ENCODE measurements at regions not wholly inside any gene's neighbourhood (a gene's known extent, or its start where the extent isn't known, plus 50 kb on each side); places are given as distances from the start of the nearest gene placed in this dataset.
"Not testable (repeated sequence)": the region's sequence is repeated elsewhere in the genome, so short reads cannot be mapped to it uniquely, and the experiment has no call there.

DNA sequence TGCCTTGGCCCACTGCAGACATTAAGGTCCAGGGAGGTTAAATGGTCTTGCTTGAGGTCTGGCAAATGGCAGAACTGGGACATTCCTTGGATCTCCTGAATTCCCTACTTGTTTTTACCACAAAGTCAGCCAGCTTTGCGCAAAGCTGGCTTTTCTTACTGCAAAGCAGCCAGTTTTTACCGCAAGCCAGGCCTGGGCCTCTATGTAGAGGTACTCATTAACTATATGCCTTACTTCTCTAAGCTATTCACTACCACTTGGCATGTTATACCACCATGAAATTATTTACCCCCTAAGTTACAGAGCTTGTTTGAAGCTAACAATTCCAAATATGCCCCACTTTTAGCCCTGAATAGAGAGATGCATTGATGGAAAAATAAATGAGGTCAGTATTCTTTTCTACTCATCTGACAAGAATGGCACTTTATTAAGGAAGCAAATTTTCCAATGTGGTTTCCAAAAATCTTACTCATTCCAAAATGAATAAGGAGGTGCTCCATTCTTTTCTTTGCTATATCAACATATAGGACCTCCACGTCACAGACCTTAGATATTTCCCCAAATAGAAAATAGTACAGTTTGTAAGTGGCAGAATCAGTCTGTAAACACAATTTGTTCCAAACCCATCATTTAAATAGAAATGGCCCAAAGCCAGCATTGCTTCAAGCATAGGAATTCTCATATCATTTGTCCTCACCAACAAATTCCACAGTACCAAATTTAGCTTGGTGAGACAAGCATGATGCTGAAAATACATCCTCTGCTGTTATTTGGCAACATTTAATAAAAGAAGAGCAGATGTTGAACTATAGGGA lies 143.9 kb upstream of the TSC22D1 start:
- Mint-ChIP-seq H3K4me1 (no peaks in the 10 kb centered on the region), H3K27ac (no peak overlapping the region), H3K9me3 (no peaks in the 10 kb centered on the region), H3K27me3 (peaks cover 7% of the 10 kb centered on the region), H3K4me3 (no peak overlapping the region), H3K36me3 (ENCODE audit: low read depth) (no peaks in the 10 kb centered on the region)
- no peak for ATAC-seq
- DNase-seq = no peak

DNA sequence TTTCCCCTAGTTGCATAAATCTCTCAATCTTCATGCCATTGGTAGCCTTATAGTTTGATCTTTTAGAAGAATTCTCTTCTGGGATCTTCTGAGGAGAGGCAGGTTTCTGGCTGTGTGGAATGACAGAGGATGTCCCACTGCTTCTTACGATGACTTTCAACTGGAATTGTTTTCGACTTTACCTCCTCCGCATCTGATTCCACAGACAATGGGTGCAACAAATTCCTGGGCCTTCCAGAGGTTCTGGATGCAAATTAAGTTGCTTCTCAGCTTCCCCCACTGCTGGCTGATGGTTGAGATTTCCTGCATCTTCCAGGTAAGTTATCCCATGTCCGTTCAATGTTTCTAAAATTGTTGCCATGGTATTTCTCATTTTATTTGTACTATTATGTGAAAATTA lies 142.3 kb upstream of the TSC22D1 start:
- Mint-ChIP-seq H3K4me3 (no peak overlapping the region), H3K27ac (no peak overlapping the region), H3K36me3 (ENCODE audit: low read depth) (no peaks in the 10 kb centered on the region), H3K4me1 (peaks cover 3% of the 10 kb centered on the region), H3K27me3 (peaks cover 2% of the 10 kb centered on the region), H3K9me3 (no peaks in the 10 kb centered on the region)
- no peak for DNase-seq
- ATAC-seq = no peak

DNA sequence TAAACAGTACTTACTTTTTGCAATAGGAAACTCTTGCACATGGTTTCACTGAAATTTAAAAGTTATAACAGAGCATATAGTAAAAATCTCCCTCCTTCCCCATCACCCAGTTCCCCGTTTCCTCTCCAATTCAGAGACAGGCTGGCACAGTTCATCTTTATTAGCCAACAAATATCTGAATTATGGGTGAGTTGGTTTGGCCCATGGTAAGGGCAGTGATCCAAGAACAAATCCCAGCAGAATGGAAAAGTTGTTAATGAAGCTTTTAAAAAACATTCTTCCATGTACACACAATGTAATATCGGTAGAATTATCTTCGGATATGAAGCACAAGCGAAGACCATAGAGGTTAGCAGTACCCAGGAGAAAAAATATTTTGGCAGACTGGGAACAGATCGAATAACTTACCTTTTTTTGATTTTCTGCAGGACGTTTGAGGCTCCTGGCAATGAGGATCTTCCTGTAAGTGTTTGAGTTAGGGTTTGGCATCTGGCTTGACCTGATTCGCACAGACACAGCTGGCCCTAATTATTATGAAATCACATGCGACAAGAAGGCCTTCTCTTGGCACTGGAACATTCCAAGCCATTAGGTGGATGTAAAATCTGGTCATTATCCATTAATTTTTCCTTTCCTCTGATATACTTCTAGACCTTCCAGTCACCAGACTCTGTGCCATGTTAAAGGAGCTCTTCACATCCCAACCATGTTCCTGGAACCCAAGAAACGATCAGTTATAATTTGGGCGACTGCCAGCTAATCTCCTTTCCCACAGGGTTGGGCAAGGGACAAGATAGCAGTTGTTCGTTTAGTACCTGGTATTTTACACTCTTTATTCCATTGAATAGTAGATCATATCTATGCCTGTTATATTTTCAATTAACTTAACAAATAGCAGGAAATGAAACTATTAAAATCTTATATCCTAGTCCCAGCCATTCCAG lies 139.4 kb upstream of the TSC22D1 start:
- Mint-ChIP-seq H3K27ac (no peak overlapping the region), H3K4me1 (peaks cover 17% of the 10 kb centered on the region), H3K27me3 (peaks cover 5% of the 10 kb centered on the region), H3K9me3 (no peaks in the 10 kb centered on the region), H3K36me3 (ENCODE audit: low read depth) (no peaks in the 10 kb centered on the region), H3K4me3 (no peak overlapping the region)
- no peak for ATAC-seq
- no peak for DNase-seq

DNA sequence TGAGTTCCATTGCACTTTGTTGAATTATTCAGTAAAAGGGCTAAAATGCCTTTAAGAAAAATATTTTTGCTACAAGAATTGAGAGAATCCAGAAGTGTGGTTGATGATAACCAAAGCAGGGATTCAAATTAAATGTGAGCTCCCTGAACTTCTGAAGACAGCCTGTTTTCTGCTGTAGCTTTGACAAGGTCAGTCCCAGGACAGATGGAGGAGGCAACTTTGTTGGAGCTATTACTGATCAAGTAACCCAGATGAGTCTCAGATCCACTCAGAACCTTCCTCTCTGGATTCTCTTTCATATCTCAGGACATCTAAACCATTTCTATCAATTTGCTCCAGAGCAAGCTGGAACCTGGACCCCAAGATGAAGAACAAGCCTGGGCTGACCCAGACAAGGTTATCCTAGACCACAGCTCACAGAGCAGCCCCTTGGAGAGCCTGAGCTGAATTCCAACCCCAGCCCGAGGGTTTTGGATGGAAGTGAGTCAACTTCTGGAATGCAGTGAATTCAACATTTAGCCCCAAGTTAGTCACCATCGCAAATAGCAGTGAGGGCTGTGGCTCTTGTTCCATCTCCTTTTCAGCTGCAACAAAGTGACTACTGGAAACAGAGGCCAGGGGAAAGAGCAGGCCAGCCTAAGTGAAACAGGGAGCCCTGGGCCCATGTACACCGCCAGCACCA lies 137.8 kb upstream of the TSC22D1 start:
- H3K27me3 Mint-ChIP-seq = peaks cover 9% of the 10 kb centered on the region
- H3K36me3 Mint-ChIP-seq (ENCODE audit: low read depth) = no peaks in the 10 kb centered on the region
- H3K4me3 Mint-ChIP-seq = no peak overlapping the region
- DNase-seq = no peak
- no peak for ATAC-seq
- H3K27ac Mint-ChIP-seq = no peak overlapping the region
- no peaks in the 10 kb centered on the region for H3K9me3 Mint-ChIP-seq
- peaks cover 25% of the 10 kb centered on the region for H3K4me1 Mint-ChIP-seq

DNA sequence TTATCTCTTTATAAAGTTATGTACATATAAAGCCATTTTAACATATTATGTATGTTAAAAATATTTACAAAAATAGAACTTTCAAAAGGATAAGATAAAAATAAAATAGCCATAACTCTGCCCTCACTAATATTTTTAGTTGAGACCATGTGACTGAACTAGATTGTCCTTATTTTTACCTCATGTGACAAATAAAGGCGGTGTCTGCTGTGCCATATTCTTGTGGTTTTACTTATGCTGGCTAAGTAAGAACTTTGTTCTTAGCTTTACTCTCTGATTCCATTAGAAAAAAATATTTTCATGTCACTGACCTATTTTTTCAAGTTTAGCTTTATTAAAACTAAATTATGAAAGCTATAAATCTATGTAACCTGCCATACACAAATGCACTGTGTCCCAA lies 135.6 kb upstream of the TSC22D1 start:
- Mint-ChIP-seq H3K27ac (no peak overlapping the region), H3K4me3 (no peak overlapping the region), H3K27me3 (peaks cover 13% of the 10 kb centered on the region), H3K36me3 (ENCODE audit: low read depth) (no peaks in the 10 kb centered on the region), H3K4me1 (peaks cover 29% of the 10 kb centered on the region), H3K9me3 (no peaks in the 10 kb centered on the region)
- ATAC-seq (no peak), DNase-seq (no peak)

DNA sequence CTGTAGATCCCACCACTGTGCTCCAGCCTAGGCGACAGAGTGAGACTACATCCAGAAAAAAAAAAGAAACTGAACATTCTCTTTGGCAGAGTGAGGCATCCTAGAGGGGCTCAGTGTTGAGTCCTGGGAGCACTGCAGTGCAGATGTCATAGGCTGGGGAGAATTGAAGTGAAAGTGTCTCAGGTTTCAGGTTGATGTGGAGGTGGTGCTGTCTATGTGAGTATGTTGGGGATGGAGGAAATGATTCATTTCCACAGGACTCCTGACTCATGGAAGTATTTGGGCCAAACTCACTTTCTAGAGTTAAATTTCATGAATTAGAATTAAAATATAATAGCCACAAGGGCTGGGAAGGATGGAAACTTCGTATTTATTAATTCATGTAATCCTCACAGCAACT lies 134.4 kb upstream of the TSC22D1 start:
- DNase-seq = peak; percentile 22

DNA sequence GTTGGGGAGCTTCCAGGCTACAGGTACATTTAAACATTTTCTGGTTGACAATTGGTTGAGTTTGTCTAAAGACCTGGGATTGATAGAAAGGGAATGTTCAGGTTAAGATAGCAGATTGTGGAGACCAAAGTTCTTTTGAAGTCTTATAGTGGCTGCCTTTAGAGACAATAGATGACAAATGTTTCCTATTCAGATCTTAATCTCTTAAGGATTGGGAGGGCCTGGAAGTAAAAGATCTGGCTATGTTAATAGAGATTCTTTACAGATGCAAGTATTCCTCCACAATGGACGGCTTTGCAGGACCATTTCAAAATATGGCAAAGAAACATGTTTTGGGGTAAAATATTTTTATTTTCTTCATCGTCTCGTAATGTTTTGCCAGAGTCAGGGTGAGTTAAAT lies 128.7 kb upstream of the TSC22D1 start:
- H3K27ac Mint-ChIP-seq; H3K36me3 Mint-ChIP-seq (ENCODE audit: low read depth): not testable (repeated sequence)
- peaks cover 14% of the 10 kb centered on the region for H3K27me3 Mint-ChIP-seq

More for the DNA sequence above, 134.4 kb upstream of the TSC22D1 start:
- Mint-ChIP-seq H3K27ac (peak overlapping the region; percentile 78), H3K9me3 (no peaks in the 10 kb centered on the region), H3K27me3 (peaks cover 12% of the 10 kb centered on the region), H3K4me1 (peaks cover 29% of the 10 kb centered on the region), H3K36me3 (ENCODE audit: low read depth) (no peaks in the 10 kb centered on the region), H3K4me3 (peak overlapping the region; percentile 39)
- ATAC-seq = peak; percentile 100

DNA sequence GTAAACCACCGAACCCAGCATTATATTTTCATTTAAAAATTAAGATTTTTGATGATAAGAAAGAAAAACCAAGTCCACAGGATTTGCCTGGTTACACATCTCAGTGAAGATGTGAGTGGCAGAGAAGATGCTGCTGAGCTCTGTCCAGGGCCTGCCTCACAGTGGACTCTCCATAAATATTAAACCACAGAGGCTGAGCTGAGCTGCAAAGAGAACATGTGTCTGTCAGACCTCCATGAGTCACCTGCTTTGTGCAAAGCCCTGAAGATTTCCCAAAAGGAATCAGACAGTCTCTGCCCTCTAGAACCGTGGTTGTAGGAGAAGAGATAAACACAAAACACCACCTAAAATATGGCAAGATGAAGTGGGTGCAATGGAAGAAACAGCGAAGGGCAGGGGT lies 127.2 kb upstream of the TSC22D1 start:
- no peaks in the 10 kb centered on the region for H3K36me3 Mint-ChIP-seq (ENCODE audit: low read depth)
- H3K4me3 Mint-ChIP-seq = no peak overlapping the region
- no peak overlapping the region for H3K27ac Mint-ChIP-seq
- no peak for DNase-seq
- H3K4me1 Mint-ChIP-seq = peaks cover 4% of the 10 kb centered on the region
- no peak for ATAC-seq
- peaks cover 7% of the 10 kb centered on the region for H3K27me3 Mint-ChIP-seq
- no peaks in the 10 kb centered on the region for H3K9me3 Mint-ChIP-seq

More for the DNA sequence above, 128.7 kb upstream of the TSC22D1 start:
- not testable (repeated sequence) for H3K4me3 Mint-ChIP-seq, DNase-seq, H3K9me3 Mint-ChIP-seq, H3K4me1 Mint-ChIP-seq, ATAC-seq

DNA sequence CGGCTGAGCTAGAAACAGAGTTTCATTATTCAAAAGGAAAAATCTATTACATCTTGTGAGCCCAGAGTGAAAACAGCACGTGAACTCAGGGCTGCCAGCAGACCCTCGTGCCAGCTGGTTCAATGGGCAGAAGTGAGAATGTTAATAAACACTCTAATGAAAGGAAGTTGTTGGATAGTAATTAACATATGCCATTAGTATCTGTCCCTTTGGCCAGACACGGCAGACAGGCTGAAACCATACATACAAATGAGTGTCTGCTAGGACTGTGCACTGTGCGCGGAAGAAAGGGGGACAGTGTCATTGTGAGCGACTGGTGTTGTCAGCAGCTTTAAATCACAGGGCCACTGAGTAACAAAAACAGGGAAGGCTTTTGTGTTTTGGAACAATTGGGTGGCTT lies 121.9 kb upstream of the TSC22D1 start:
- no peaks in the 10 kb centered on the region for H3K9me3 Mint-ChIP-seq
- H3K36me3 Mint-ChIP-seq (ENCODE audit: low read depth) = no peaks in the 10 kb centered on the region
- H3K4me1 Mint-ChIP-seq = no peaks in the 10 kb centered on the region
- ATAC-seq (no peak), DNase-seq (no peak)
- no peak overlapping the region for H3K4me3 Mint-ChIP-seq
- peaks cover 7% of the 10 kb centered on the region for H3K27me3 Mint-ChIP-seq
- H3K27ac Mint-ChIP-seq = no peak overlapping the region

DNA sequence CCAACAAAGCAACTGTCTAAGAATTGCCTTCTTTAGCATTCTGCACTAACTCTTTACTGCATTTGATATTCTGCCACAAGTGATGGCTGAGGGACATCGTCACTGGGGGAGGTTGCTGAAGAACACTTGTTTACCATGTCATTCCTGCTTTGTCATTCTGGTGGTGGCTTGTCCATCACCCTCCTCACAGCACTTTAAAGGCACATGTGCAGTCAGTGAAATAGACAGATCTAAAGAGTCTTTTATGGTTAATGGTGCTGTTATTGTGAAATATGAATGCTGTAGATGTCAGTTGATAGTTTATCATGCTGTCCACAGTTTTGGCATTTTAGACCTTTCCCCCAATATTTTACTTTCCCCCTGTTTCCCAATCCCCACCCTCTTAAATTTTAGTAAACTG lies 120.9 kb upstream of the TSC22D1 start:
- Mint-ChIP-seq H3K36me3 (ENCODE audit: low read depth) (no peaks in the 10 kb centered on the region), H3K9me3 (no peaks in the 10 kb centered on the region), H3K27me3 (peaks cover 7% of the 10 kb centered on the region), H3K4me3 (no peak overlapping the region), H3K4me1 (no peaks in the 10 kb centered on the region), H3K27ac (no peak overlapping the region)
- DNase-seq = no peak
- no peak for ATAC-seq

DNA sequence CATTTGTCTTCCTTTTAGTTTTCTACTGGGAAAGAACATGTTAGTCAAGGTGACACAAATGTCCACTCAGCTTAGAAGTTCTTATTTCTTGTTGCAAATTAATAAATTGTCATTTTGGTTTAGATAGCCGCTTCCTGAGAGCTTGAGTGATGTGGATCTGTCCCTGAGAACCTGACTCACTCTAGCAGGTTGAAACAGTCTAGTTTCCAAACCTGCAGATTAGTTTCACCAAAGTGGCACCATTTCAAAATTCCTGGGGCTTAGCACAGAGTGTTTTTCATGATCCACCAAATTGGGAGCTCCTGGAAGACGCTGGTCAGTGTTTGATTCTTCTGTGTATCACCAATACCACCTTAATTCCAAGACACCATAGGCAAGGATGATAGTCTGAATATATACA lies 119.4 kb upstream of the TSC22D1 start:
- peaks cover 7% of the 10 kb centered on the region for H3K27me3 Mint-ChIP-seq
- H3K27ac Mint-ChIP-seq = no peak overlapping the region
- no peaks in the 10 kb centered on the region for H3K9me3 Mint-ChIP-seq
- ATAC-seq (no peak), DNase-seq (no peak)
- H3K36me3 Mint-ChIP-seq (ENCODE audit: low read depth) = no peaks in the 10 kb centered on the region
- no peaks in the 10 kb centered on the region for H3K4me1 Mint-ChIP-seq
- no peak overlapping the region for H3K4me3 Mint-ChIP-seq

DNA sequence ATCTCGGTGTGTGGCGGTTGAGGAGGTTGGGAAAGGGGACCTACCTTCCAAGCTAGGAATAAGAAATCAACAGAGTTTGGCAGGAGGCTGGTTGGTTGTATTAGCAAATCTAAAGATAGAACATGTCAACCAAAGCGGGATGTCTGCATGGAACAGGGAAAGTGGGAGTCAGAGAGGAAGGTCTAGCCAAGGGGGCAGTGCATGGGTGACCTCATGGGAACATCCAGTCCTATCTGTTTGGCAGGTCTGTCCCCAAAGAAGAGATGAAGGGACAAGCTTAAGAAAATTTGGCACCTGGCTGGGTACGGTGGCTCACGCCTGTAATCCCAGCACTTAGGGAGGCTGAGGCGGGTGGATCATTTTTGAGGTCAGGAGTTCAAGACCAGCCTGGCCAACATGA lies 118.7 kb upstream of the TSC22D1 start:
- no peak overlapping the region for H3K27ac Mint-ChIP-seq
- peaks cover 12% of the 10 kb centered on the region for H3K27me3 Mint-ChIP-seq
- no peaks in the 10 kb centered on the region for H3K9me3 Mint-ChIP-seq
- DNase-seq (no peak), ATAC-seq (no peak)
- H3K4me3 Mint-ChIP-seq = no peak overlapping the region
- H3K4me1 Mint-ChIP-seq = no peaks in the 10 kb centered on the region
- no peaks in the 10 kb centered on the region for H3K36me3 Mint-ChIP-seq (ENCODE audit: low read depth)

DNA sequence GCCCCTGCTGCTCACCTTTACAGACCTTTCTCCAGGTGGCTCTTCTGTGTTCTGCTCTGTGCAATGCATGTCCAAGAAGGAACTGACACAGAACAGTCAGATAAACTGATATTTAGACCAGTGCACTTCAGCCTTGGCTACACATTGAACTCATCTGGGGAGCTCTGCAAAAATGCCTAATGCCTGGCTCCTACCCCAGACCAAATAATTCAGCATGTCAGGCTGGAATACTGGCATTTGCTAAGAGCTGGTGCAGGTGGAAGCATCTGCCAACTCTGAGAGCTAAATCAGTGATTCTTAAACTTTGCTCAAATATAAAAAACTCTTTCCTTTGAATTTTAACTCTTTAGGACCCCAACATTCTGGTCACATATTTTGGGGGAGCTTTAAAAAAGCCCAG lies 118.2 kb upstream of the TSC22D1 start:
- Mint-ChIP-seq H3K4me1 (no peaks in the 10 kb centered on the region), H3K4me3 (no peak overlapping the region), H3K9me3 (no peaks in the 10 kb centered on the region), H3K27ac (no peak overlapping the region), H3K27me3 (peaks cover 13% of the 10 kb centered on the region), H3K36me3 (ENCODE audit: low read depth) (no peaks in the 10 kb centered on the region)
- DNase-seq (no peak), ATAC-seq (no peak)

DNA sequence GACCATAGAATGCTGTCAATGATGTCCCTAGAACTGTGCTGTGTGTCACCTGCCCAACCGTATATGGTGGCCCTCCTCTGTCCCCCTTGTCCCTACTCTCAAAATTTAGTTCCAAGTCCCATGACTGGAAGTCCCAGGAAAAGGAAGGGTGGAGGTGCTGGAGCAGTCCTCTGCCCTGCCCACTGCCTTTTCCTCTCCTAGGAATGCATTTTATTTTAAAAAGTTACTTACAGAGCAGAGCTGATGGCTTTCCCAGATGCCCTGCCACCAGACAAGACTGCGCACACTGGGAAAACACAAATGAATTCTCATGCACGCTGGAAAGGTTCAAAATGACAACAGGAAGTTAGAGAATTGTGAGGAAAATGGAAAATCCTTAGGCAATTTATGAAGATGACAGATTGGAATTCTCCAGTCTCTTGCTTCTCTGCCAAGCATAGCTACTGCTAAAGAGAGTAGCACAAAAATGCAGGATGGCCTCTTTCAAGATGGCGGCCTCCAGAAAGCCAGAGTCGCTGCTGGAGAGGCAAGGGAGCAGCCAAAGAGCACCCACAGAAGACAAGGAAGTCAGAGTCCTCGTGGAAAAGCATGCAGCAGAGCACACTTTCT lies 117.1 kb upstream of the TSC22D1 start:
- no peak overlapping the region for H3K4me3 Mint-ChIP-seq
- DNase-seq (no peak), ATAC-seq (no peak)
- H3K4me1 Mint-ChIP-seq = peaks cover 2% of the 10 kb centered on the region
- no peaks in the 10 kb centered on the region for H3K9me3 Mint-ChIP-seq
- no peaks in the 10 kb centered on the region for H3K36me3 Mint-ChIP-seq (ENCODE audit: low read depth)
- H3K27ac Mint-ChIP-seq = no peak overlapping the region
- H3K27me3 Mint-ChIP-seq = peaks cover 17% of the 10 kb centered on the region
